ENCODE measurements at regions not wholly inside any gene's neighbourhood (a gene's known extent, or its start where the extent isn't known, plus 50 kb on each side); places are given as distances from the start of the nearest gene placed in this dataset.

DNA sequence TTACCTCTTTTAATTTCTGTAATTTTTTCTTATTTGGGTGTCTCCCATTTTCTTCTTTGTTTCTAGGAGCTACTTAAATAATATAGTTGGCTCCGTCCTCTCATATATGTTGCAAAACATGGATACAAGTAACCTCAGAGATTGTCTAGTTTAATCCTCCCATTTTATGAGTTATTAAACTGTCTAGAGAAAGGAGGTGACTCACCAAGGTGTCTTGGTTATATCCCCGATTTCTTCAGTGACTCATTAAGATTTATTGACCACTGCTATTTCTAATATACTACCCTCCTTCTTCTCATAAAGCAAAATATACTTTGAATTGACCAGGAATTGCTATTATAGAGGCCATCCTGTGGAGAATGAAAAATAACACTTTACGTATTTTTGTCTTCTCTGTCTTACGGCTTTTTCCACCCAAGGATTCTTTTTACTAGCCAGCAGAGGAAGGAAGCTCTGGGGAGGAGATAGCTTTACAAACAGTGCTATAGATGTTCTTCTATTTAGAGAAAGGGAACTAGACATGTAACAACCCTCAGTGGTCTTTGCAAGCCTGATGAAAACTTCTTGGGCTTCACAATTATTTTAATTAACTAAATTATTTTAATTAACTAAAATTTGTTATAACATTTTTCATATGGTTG lies 300.4 kb upstream of the TNP1 start:
- TF ChIP-seq EZH2 (IDR thresholded peaks at IDR 0.05; ENCODE audit: low read depth) (no peak), CTCF (conservative IDR thresholded peaks at IDR 0.05) (no peak)

Data from PC-9 (cell line).